GM12891 (cell line): ENCODE measurements at regions not wholly inside any gene's neighbourhood (a gene's known extent, or its start where the extent isn't known, plus 50 kb on each side); places are given as distances from the start of the nearest gene placed in this dataset.

Experiments used
- POLR2A ChIP-seq: IDR thresholded peaks from 2 replicates; pipeline ENCODE4 v1.6.1; 2011; ENCODE audit warnings: low read depth, low read length, control low read depth
- POLR2AphosphoS5 ChIP-seq: IDR thresholded peaks from 2 replicates; pipeline ENCODE4 v1.6.1; 2011; ENCODE audit warnings: low read depth, low read length, control low read depth

DNA sequence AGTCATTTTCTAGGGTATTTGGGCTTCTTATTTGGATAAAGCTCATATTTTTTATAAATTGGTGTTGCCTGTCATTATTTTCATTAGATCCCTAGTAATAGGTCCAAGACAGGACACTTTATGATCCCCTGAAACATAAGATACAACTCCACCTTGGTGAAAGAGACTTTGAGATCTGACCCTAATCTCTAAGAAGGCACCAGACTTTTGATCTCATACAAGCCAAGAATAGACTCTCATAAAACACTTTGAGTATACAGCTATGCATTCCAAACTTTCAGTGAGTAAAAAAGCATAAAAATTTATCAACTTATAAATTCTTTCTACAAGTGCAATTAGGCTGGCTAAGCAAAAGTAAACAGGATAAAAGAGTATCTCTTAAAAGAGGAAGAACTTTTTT, 451.2 kb downstream of the MN1 start:
- no peak for TF ChIP-seq POLR2AphosphoS5
- TF ChIP-seq POLR2A: no peak
